ENCODE measurements at regions not wholly inside any gene's neighbourhood (a gene's known extent, or its start where the extent isn't known, plus 50 kb on each side); places are given as distances from the start of the nearest gene placed in this dataset.

- 82% methylated on average over 7 of the region's 7 CpGs for WGBS
Measured at GRCh38 chr5:73228052-73228451, 55.1 kb downstream of the TMEM174 start.

More at GRCh38 chr5:73228052-73228451, 55.1 kb downstream of the TMEM174 start:
- DNase-seq (ENCODE audit: extremely low spot score), result no peak
- no peaks in the 10 kb centered on the region for H3K4me1 ChIP-seq (ENCODE audit: insufficient read depth)
- H3K27ac ChIP-seq (ENCODE audit: low read depth), result no peak overlapping the region
- no peaks in the 10 kb centered on the region for H3K36me3 ChIP-seq (ENCODE audit: insufficient read depth)
- H3K4me3 ChIP-seq (ENCODE audit: low read depth, low read length), result no peak overlapping the region

Data from urinary bladder (tissue), 3 donors.